CD4-positive, alpha-beta T cell (primary cell): ENCODE measurements at regions not wholly inside any gene's neighbourhood (a gene's known extent, or its start where the extent isn't known, plus 50 kb on each side); places are given as distances from the start of the nearest gene placed in this dataset.
A peak's percentile ranks its signal among the peaks of the same experiment; 100 is the strongest.

ENCODE experiments used
- ATAC-seq: fragments of 200-7000 bp; cut with Tn5 transposase; one replicate; pipeline ENCODE4 v1.10.0; 2022; ENCODE audit warnings: mild to moderate bottlenecking; ENCODE audit not compliant: poor library complexity
- CTCF ChIA-PET: fragments of 350-600 bp; sonication (Branson Sonifier 250); formaldehyde crosslinking; loops from one replicate; lab custom pipeline; 2021; ENCODE audit warnings: antibody characterized with exemption, inconsistent platforms; lab: Charles Lee
- POLR2A ChIA-PET: fragments of 350-600 bp; sonication (Branson Sonifier 250); formaldehyde crosslinking; loops from one replicate; lab custom pipeline; 2021; ENCODE audit warnings: antibody characterized with exemption, inconsistent platforms; lab: Charles Lee
- DNase-seq, 14 experiments: peaks; one replicate each; pipeline ENCODE4 v3.0.0-alpha.2; 2013 to 2020; ENCODE audit warnings: mixed read lengths in 2 of 14
- H3K27ac ChIP-seq, 2 donors: one replicate each; pipeline versions ENCODE4 v1.5.1 to v1.7.0; 2013; ENCODE audit warnings: low read length in 2 of 2, low read depth in 1 of 2, mild to moderate bottlenecking in 1 of 2
- H3K27me3 ChIP-seq, 2 experiments: 1 replicate in 1 of 2; 2 replicates in 1 of 2; pipeline versions ENCODE4 v1.6.1 to v1.7.0; 2013; ENCODE audit warnings: low read length in 2 of 2, control low read depth in 1 of 2, mild to moderate bottlenecking in 1 of 2, moderate library complexity in 1 of 2; ENCODE audit not compliant: insufficient read depth in 2 of 2, control insufficient read depth in 1 of 2
- H3K36me3 ChIP-seq: one replicate; pipeline ENCODE4 v1.6.1; 2013; ENCODE audit warnings: low read length, control low read depth; ENCODE audit not compliant: insufficient read depth
- H3K4me1 ChIP-seq: one replicate; pipeline ENCODE4 v1.6.1; 2013; ENCODE audit warnings: low read length, control low read depth; ENCODE audit not compliant: insufficient read depth
- H3K4me3 ChIP-seq: one replicate; pipeline ENCODE4 v1.5.1; 2013; ENCODE audit warnings: mild to moderate bottlenecking, low read length, moderate library complexity
- H3K9me3 ChIP-seq, 2 experiments: 1 replicate in 1 of 2; 2 replicates in 1 of 2; pipeline versions ENCODE4 v1.6.1 to v1.7.0; 2013; ENCODE audit warnings: low read length in 2 of 2, mild to moderate bottlenecking in 2 of 2, control low read depth in 1 of 2, moderate library complexity in 1 of 2; ENCODE audit not compliant: control insufficient read depth in 1 of 2, insufficient read depth in 1 of 2
- H3K27ac Mint-ChIP-seq: one replicate; pipeline ENCODE4 v1.8.0; 2020; ENCODE audit warnings: mixed read lengths
- H3K27me3 Mint-ChIP-seq: one replicate; pipeline ENCODE4 v1.8.0; 2021; ENCODE audit warnings: mixed read lengths
- H3K36me3 Mint-ChIP-seq: one replicate; pipeline ENCODE4 v1.8.0; 2021; ENCODE audit warnings: low read depth, mixed read lengths
- H3K4me1 Mint-ChIP-seq: one replicate; pipeline ENCODE4 v1.8.0; 2021; ENCODE audit warnings: low read depth, mixed read lengths
- H3K4me3 Mint-ChIP-seq: one replicate; pipeline ENCODE4 v1.8.0; 2020; ENCODE audit warnings: mild to moderate bottlenecking, mixed read lengths
- H3K9me3 Mint-ChIP-seq: one replicate; pipeline ENCODE4 v1.8.0; 2020; ENCODE audit warnings: mixed read lengths
- intact Hi-C, 2 experiments: fragments of 100-400 bp; cut with DNase I in 1 of 2; cut with micrococcal nuclease in 1 of 2; formaldehyde crosslinking; loops; one replicate each; pipeline versions ENCODE4 v1.15.1 to v1.9.0; 2023 to 2025; cut with DNase I, micrococcal nuclease
- TF ChIP-seq, protein P1 (sequence below): fragments of 200-600 bp; IDR thresholded peaks from one replicate; pipeline ENCODE4 v1.8.0; 2022; ENCODE audit warnings: antibody characterized with exemption, mild to moderate bottlenecking

GRCh38 chr17:34143430-34143829 is 111.7 kb upstream of the CCL2 start:
- ATAC-seq, result no peak
- no peaks in the 10 kb centered on the region for H3K4me1 Mint-ChIP-seq
- no peak overlapping the region for H3K4me3 Mint-ChIP-seq
- Histone ChIP-seq H3K36me3 (no peaks in the 10 kb centered on the region), H3K9me3 (no peaks in the 10 kb centered on the region), H3K27ac (no peak overlapping the region), H3K27me3 (no peaks in the 10 kb centered on the region), H3K4me3 (no peak overlapping the region), H3K4me1 (no peaks in the 10 kb centered on the region)
- H3K9me3 Mint-ChIP-seq, result no peaks in the 10 kb centered on the region
- no peak overlapping the region for H3K27ac Mint-ChIP-seq
- POLR2A ChIA-PET, result no interaction called here
- CTCF ChIA-PET, result no interaction called here
- H3K36me3 Mint-ChIP-seq, result no peaks in the 10 kb centered on the region
- TF ChIP-seq, protein P1, sequence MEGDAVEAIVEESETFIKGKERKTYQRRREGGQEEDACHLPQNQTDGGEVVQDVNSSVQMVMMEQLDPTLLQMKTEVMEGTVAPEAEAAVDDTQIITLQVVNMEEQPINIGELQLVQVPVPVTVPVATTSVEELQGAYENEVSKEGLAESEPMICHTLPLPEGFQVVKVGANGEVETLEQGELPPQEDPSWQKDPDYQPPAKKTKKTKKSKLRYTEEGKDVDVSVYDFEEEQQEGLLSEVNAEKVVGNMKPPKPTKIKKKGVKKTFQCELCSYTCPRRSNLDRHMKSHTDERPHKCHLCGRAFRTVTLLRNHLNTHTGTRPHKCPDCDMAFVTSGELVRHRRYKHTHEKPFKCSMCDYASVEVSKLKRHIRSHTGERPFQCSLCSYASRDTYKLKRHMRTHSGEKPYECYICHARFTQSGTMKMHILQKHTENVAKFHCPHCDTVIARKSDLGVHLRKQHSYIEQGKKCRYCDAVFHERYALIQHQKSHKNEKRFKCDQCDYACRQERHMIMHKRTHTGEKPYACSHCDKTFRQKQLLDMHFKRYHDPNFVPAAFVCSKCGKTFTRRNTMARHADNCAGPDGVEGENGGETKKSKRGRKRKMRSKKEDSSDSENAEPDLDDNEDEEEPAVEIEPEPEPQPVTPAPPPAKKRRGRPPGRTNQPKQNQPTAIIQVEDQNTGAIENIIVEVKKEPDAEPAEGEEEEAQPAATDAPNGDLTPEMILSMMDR, result no peak
- no peak for DNase-seq
- intact Hi-C loops, result no loop called here
- peaks cover 22% of the 10 kb centered on the region for H3K27me3 Mint-ChIP-seq

- H3K9me3 Mint-ChIP-seq, result no peaks in the 10 kb centered on the region
- Histone ChIP-seq H3K9me3 (no peaks in the 10 kb centered on the region), H3K36me3 (no peaks in the 10 kb centered on the region), H3K4me3 (no peak overlapping the region), H3K4me1 (no peaks in the 10 kb centered on the region), H3K27me3 (no peaks in the 10 kb centered on the region), H3K27ac (no peak overlapping the region)
- no peaks in the 10 kb centered on the region for H3K36me3 Mint-ChIP-seq
- POLR2A ChIA-PET, result no interaction called here
- peaks cover 15% of the 10 kb centered on the region for H3K27me3 Mint-ChIP-seq
- CTCF ChIA-PET, result interaction anchor here (1.0 kb wide), 1 partner anchor 10 kb away, joined by 3 read pairs; no protein-coding TSS in a partner anchor
- no peaks in the 10 kb centered on the region for H3K4me1 Mint-ChIP-seq
- intact Hi-C loops, result loop anchor here (2.0 kb wide), 1 partner anchor 368 kb away; no protein-coding TSS in a partner anchor
- DNase-seq (peak; percentile 11 to 54 (median 28)), ATAC-seq (peak; percentile 46)
- TF ChIP-seq, protein P1, result peak; percentile 26
- H3K4me3 Mint-ChIP-seq, result no peak overlapping the region
- H3K27ac Mint-ChIP-seq, result no peak overlapping the region
Observed at GRCh38 chr17:34146440-34147043, 108.5 kb upstream of the CCL2 start.

DNA sequence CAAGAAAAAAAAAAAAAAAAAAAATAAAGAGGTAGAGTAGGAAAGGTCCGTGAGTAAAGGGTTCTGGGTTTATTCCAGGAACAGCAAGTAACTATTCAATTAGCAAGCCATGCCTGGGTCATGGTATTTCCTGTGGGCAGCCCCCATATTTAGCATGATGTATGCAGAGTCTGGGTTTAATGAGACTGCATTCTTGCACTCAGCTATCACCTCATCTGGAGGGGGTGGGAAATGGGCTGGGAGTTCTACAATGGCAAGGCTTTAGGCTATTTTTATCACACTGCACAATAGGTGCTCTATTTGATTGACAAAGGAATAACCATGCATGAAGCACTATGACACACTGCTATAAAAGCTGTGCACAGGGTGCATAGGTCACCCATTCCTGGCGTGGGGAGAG is 104.0 kb upstream of the CCL2 start:
- DNase-seq, result no peak
- Histone ChIP-seq H3K4me3 (no peak overlapping the region), H3K36me3 (no peaks in the 10 kb centered on the region), H3K4me1 (no peaks in the 10 kb centered on the region), H3K27ac (no peak overlapping the region), H3K9me3 (peaks cover 0 to 8% of the 10 kb centered on the region in 2 experiments), H3K27me3 (peaks cover 10 to 20% of the 10 kb centered on the region in 2 experiments)
- Mint-ChIP-seq H3K4me3 (no peak overlapping the region), H3K4me1 (peaks cover 11% of the 10 kb centered on the region), H3K27ac (no peak overlapping the region), H3K36me3 (no peaks in the 10 kb centered on the region), H3K27me3 (peaks cover 54% of the 10 kb centered on the region), H3K9me3 (no peaks in the 10 kb centered on the region)
- TF ChIP-seq, protein P1, result no peak
- no peak for ATAC-seq
- ChIA-PET POLR2A (no interaction called here), CTCF (no interaction called here)
- intact Hi-C loops, result no loop called here
